HG02571 (cell line): ENCODE measurements at regions not wholly inside any gene's neighbourhood (a gene's known extent, or its start where the extent isn't known, plus 50 kb on each side); places are given as distances from the start of the nearest gene placed in this dataset.
"Not testable (repeated sequence)": the region's sequence is repeated elsewhere in the genome, so short reads cannot be mapped to it uniquely, and the experiment has no call there.

Source experiments
- ATAC-seq: cut with Tn5 transposase; IDR thresholded peaks from one replicate; pipeline ENCODE4 v1.9.1; 2021; ENCODE audit warnings: mild to moderate bottlenecking, moderate library complexity; ENCODE audit not compliant: unreplicated experiment

DNA sequence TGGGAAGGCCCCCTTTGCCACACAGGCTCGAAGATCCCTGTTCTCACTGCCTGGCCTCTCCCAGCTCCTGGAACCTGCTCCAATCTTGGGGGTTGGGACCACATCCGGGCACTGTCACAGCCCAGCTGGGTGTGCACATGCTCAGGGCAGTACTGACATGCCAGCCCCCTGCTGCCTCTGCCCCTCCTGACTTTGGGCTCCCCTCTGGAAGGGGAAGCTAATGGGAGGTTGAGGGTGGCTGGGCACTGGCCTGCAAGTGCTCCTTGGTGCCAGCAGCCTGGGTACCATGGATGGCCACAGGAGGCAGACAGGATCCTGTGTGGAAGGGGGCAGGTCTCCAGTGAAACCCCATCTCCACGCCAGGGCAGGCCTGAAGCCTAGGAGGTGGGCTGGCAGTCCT, 126.1 kb upstream of the NOL4 start:
- ATAC-seq, result no peak

DNA sequence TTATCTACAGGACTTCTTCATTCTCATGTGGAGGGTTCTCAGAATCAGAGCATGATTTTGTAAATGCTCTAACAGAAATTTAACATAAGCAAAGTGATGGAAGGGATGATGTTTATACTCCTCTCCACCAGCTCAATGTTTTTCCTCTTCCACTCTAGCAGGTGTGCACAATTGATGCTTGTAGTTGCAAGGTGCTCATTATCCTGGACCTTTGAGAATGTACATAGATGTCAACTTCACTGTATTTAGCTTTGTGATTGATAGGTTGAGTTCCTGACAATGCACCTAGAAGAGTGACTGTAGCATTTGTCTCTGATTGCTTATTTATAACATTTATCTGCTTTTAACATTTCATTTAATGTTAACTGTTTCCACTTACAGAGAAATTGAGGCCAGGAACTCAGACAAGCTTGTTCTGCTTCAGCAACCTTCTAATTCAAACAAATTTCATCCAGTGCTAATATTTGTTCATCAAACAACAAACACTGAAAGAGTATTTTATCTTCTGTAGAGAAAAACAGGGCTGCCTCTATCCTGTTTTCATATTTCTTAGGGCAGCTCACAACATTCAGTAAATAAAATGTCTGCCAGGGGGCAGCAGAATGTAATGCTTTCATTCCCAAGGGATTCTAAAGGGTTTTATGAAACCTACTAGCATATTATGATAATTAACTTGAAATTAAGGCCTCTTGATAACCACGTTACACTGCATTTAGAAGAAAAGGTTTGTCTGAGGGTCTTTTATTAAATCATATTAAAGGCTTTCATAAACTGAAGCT, 127.9 kb upstream of the NOL4 start:
- ATAC-seq, result no peak

DNA sequence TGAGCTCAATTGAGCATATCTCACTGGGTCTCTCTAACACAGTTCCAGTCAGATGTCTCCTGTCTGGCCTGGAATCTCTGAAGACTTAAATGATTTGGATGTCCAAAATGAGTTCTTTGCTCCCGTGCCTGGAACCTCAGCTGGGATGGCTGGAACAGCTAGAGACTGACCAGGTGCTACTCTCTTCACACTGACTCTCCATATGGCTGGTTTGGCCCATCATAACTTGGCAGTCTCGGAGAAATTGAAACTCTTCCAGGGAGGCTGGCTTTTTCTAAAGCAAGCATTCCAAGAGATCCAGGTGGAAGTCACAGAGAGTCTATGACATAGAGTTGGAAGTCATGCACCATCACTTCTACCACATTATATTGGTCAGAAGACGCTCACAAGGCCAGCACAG, 129.6 kb upstream of the NOL4 start:
- ATAC-seq, result no peak

DNA sequence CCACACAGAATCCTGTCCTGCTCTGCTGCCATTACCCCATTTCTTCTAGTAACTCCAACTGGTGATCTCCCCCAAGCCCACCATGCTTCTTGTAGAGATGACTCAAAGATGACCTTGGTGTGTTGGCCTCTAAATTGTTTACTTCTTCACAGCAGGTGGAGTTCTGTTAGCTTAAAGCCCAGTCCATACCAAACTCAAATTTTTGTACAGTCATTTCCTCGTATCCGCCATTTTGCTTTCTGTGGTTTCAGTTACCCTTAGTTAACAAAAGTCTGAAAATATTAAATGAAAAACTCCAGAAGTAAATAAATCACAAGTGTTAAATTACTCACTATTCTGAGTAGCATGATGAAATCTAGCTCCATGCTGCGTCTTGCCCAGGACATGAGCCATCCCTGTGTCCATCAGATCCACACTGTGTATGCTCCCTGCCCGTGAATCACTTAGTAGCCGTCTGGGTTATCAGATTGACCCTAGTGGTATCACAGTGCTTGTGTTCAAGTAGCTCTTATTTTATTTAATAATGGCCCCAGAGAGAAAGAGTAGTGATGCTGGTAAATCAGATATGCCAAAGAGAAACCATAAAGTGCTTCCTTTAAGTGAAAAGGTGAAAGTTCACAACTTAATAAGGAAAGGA, 133.3 kb upstream of the NOL4 start:
- no peak for ATAC-seq

DNA sequence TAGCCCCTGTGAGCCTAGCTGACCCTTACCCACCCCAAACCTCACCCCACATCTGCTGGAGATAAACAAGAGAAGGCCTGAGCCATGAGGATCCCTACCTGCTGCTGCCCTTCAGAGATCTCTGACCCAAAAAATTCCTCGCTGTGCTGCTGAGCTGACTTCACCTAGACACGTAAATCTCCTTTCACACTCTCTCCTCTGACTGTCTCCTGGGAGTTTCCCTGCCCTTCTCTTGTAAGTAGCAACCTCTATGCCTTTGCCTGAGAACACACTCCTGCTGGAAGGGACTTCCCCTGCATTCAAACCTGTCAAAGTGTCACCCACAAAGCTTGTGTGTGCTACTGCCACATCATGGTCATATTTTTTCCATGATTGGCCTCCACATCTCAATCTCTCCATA, 134.2 kb upstream of the NOL4 start:
- ATAC-seq, result peak; percentile 89

DNA sequence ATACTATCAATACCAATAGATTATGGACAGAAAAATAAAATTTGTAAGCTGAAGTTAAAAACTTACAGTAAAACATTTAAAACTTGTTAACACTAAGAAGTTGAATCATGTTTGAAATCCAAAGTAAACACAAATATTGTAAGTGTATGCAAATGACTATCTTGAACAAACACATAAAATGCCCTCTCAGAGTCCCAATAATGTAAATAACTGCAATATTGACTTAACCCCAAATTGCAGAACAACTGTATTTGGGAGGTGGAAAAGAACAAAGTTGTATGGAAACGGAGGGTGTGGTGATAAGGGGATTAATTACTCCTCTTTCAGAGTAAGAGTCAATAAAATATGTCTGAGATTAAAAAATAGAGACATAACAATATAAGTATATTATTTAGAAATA, 140.0 kb upstream of the NOL4 start:
- ATAC-seq, result no peak

DNA sequence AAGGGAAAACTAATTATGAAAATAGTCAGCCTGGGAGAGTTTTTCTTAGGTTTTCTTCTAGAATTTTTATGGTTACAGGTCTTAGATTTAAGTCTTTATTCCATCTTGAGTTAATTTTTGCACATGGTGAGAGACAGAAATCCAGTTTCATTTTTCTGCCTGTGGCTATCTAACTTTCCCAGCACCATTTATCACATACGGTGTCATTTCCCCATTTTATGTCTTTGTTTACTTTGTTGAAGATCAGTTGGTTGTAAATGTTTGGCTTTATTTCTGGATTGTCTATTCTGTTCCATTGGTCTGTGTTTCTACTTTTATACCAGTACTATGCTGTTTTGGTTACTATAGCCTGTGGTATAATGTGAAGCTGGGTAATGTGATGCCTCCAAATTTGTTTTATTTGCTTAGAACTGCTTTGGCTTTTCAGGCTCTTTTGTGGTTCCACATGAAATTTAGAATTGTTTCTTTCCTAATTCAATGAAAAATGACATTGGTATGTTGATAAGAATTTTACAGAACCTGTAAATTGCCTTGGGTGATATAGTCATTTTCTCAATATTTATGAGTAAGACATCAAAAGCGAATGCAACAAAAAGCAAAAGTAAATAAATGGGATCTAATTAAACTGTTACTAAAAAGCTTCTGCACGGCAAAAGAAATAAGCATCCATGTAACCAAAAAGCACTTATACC, 146.1 kb upstream of the NOL4 start:
- ATAC-seq, result no peak

DNA sequence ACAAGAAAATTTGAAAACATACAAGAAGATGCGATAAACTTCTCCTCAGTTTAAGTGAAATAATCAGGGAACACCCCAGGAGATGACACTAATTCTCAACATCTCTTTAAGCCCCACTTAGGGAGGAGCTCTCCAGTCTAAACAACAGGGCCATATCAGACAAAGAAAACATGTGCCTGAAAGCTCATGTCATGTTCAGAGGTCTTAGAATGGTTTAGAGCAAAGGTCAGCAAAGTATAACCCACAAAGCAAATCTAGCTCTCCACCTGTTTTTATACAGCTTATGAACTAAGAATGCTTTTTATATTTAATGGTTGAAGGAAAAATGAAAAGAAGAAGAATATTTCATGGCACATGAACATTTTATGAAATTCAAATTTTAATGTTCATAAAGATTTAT, 155.6 kb upstream of the NOL4 start:
- no peak for ATAC-seq

DNA sequence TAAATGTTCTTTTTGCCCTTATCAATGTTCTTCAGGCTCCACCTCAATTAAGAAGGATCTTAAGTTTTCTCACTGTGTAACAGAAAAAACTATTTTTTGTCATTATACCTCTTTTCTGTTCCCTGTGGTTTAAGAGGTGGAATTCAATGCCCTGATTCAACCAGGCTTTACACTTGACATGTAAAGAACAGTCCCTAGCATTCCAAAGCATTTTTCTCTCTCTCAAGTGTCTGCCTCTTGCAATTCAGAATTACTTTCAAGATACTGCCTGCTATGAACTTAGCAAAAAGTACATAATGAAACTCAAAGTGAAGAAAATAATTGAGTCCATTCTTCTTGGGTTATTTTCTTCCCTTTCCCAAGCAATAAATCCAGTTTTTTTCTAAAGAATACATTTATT, 160.6 kb upstream of the NOL4 start:
- no peak for ATAC-seq

DNA sequence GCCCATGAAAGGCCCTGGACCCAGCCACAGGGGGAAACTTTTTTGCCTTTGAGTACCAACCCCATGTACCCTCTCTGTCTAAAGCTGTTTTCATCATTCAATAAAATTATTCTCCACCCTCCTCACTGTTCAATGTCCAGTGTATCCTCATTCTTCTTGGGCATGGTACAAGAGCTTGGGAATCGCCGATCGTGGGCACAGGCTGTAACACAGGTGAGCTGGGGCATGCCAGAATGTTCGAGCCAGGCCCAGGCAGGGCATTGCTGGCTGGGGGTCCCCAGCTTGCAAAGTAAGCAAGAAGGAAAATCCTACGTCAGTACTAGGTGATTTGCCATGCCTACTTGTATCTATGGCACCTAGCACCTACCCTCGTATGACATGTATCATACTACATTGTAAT, 162.1 kb upstream of the NOL4 start:
- ATAC-seq, result no peak

DNA sequence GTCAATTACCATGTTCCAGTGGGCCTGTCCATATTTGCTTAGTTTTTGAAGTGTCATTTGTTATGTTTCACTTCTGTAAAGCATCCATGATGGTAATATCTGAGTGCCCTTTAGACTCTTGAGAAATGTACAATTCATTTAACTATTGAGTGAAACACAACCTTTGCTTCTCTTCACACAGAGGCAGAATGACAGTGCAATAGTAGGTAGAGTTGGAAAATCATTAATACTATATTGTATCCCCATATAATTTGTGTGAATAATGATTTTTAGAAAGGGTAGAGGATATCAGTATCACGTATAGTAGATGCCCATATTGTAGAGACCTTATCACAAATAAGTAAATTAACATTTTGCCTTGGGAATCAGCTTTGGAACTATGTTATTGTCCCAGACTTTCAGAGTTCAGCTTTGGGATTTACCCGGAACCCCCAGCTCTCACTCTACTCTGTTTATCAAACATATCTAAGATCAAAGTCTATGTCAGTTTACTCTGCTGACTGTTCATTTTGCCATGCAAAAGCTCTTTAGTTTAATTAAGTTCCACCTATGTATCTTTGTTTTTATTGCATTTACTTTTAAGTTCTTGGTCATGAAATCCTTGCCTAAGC, 172.7 kb upstream of the NOL4 start:
- ATAC-seq, result no peak

DNA sequence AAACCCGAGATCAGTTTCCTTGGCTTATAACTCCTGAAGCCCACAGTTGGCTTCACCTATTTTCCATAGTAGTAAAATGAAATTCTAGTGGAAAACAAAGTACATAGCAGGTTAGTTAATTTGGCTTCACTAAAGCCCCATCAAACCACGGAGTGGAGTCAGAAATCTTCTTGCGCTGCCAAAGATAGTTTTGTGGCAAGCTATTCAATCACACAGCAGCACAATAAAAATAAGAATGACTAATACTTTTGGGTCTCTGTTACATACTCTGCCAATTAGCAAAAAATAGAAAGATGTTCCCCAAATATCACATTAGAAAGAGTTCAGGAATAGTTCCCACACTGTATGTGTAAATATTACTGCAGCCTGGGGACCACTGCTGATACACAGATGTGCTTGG, 175.2 kb upstream of the NOL4 start:
- ATAC-seq, result no peak

DNA sequence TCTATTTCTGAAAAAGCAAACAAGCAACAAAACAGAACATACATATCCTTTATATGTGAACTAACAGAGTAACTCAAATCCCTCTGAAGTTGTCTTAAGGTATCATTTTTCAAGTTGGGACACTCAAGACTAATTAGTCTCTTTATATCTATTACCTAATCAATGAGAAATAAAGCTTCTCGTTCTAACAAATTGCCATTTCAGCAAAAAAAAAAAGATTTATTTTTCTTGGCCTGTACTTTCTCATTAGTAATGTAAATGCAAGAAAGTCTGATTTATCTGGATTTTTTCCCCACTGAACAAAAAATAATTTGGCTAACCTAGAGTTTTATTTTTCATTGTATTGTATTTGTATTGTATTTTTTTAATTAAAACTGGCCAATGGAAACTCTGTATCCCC, 176.1 kb upstream of the NOL4 start:
- ATAC-seq, result no peak

DNA sequence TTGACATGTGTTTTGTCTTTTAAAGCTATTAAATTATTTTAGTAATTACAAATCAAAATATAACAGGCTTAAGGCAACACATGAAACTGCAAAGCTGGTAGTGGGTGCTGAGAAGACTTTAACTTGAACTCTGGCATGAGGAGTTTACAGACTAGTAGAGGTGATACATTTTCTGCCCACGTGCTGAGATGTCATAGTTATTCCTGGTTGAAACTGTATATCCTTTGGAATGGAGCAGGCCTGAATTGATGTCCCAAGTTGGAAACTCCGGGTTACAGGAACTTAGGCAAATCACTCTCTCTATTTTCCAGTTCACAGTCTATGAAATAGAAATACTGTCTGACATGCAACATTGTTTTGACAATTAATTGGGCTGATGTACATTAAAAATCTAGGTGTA, 177.1 kb upstream of the NOL4 start:
- no peak for ATAC-seq

DNA sequence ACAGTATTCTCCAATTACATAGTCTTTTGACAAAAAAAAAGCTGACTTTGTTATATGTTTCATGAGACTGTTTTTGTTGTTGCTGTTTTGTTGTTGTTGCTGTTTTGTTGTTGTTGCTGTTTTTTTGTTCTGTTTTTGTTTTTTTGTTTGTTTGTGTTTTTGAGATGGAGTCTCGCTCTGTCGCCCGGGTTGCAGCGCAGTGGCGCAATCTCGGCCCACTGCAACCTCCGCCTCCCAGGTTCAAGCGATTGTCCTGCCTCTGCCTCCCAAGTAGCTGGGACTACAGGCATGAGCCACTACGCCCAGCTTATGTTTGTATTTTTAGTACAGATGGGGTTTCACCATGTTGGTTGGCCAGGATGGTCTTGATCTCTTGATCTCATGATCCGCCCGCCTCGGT, 182.8 kb upstream of the NOL4 start:
- ATAC-seq, result not testable (repeated sequence)

DNA sequence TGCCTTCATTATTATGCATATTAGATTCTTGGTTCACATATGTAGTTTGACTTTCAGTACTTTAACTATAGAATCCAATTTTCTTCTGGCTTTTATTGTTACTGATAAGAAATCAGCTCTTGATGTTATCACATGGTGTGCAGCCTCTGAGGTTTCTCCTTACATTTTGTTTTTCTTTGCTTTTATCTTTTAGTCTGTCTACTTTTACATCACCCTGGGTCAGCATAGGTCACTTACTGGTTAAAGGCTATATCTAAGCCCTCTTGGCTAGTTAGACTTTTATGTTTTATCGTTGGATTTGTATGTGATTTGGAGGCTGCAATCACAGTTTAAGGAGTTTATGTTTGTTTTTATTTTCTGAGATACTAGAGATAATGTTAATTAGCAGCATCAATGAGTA, 187.2 kb upstream of the NOL4 start:
- no peak for ATAC-seq

DNA sequence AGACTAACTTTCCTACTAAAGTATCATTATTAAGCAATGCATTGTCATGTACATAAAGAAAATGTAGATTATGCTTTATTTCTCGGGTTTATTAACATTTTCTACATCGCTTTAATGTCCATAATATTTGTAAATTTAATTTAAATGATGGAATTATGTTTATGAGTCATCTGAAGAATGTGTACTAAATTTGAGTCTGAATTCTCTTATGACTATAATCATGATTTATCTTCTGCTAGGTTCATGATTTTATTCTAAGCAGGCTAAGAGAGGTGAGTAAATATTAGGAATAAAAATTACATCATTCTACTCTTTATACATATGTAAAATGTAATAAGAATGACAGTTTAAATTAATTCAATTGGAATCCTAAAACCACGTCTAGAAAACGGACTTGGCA, 206.3 kb upstream of the NOL4 start:
- no peak for ATAC-seq

DNA sequence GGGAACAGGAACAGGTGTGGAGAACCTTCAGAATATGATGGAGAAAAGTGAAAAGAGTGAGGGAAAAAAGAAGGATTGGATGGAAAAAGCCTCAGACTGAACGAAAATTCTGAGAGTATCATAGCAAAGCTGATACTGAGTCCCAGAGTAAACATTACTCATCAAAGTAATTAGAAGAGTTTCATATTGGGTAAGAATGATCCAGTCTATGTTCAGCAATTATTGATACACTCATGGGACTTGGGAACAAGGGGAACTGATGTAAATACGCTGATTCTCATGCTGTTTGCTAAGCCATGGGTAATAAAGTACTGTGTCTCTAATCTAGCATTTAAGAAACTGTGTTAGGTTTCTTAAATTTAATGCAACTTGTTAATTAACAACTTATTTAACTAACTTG, 219.9 kb upstream of the NOL4 start:
- no peak for ATAC-seq

DNA sequence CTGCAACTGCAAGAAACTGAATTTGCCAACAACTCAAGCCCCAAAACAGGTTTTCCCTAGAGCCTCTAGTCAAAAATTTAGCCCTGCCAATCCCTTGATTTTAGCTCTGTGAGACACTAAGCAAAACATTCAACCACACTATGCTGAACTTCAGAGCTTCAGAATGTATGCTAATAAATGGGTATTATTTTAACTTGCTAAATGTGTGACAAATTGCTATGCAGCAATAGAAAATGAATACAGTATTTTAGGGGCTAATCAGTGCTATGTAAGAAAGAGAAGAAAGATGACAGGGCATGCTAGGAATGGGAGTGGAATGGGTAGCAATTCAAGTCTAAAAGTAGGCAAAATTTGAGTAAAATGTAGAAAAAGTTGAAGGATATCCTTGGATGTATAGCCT, 223.9 kb upstream of the NOL4 start:
- no peak for ATAC-seq

DNA sequence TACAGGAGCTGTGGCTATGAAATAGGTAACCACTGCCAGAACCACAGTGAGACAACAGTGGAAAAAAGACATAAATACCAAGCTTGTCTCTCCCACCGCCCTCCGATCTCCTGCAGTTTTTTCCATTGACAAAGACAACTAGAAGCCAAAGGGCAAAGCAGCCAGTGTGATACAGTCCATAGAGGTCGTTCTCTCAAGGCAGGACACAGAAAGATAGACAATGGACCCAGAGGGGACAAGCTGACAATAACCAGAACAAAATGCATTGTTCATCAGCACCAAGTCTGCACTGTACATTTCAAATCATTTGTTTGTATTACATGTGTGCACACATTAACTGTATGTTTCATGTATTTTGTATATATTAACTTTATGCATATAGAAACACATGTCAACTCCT, 233.0 kb upstream of the NOL4 start:
- no peak for ATAC-seq

DNA sequence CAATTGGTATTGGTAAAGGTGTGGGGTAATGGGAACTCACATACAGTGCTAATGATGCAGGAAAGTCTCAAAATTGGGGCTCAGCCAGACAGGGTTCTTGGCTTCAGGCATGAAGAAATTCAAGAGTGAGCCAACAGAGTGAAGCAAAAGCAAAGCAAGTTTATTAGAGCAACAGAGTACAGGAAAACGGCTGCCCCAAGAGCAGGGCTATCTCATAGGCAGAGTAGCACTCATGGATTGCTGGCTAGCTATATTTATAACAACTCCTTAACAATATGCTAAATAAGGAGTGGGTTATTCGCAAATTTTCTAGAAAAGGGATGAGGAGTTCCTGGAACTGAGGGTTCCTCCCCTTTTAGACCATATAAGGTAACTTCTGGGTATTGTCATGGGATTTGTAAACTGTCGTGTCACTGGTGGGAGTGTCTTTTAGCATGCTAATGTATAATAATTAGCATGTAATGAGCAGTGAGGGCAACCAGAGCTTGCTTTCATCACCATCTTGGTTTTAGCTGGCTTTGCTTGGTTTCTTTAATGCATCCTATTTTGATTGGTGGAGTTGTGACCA, 233.8 kb upstream of the NOL4 start:
- ATAC-seq, result no peak

DNA sequence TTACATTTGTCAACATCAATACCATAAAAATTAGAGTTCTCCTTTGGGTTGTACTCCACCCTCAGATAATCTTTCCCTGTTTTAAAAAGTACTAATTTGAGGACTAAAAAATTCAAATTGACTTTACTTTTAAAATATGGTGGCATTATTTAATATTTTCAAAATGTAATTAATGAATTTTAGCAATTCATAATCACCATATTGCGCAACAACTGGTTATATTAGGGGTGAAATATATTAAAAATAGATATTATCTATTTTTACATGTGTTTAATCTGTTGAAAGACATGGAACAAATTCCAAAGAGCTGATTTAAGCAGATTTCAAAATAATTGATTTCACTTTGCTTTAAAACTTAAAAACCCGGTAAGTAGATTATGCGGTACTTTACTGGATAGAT, 236.6 kb upstream of the NOL4 start:
- ATAC-seq, result no peak
